OCI-LY7 (cell line): ENCODE measurements at regions not wholly inside any gene's neighbourhood (a gene's known extent, or its start where the extent isn't known, plus 50 kb on each side); places are given as distances from the start of the nearest gene placed in this dataset.

Experiments
- EZH2phosphoT487 ChIP-seq: fragments of 200-600 bp; sonication (generic); IDR thresholded peaks from 2 replicates; pipeline ENCODE4 v1.6.1; 2018; ENCODE audit warnings: low read depth, borderline replicate concordance, mild to moderate bottlenecking, mixed run types, antibody characterized with exemption, low read length, moderate library complexity, mixed read lengths
- TF ChIP-seq, protein P1 (sequence below): fragments of 200-600 bp; sonication (generic); conservative IDR thresholded peaks from 2 replicates; pipeline ENCODE4 v1.5.1; 2014; ENCODE audit warnings: mild to moderate bottlenecking, antibody characterized with exemption, low read length, moderate library complexity, mixed read lengths

DNA sequence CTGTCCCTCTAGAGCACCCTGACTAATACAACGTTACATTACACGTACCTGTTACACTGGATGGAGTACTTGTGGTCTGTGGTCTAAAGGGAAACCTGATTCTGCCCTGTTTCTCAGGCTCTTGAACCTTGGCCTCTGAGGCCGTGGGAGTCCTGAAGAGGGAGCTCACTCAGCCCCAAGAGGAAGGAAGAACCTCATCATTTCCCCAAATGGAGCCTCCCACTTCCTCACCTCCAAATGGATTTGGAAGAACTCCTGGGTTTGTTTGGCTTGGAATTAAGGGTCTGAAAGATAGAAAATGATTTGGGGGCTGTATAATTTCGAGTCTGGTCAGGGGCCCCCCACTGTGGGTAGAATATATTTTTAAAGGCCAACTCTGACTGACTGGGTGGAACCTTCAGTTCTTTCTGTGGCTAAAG is 200.2 kb downstream of the SEMA6A start:
- TF ChIP-seq, protein P1, sequence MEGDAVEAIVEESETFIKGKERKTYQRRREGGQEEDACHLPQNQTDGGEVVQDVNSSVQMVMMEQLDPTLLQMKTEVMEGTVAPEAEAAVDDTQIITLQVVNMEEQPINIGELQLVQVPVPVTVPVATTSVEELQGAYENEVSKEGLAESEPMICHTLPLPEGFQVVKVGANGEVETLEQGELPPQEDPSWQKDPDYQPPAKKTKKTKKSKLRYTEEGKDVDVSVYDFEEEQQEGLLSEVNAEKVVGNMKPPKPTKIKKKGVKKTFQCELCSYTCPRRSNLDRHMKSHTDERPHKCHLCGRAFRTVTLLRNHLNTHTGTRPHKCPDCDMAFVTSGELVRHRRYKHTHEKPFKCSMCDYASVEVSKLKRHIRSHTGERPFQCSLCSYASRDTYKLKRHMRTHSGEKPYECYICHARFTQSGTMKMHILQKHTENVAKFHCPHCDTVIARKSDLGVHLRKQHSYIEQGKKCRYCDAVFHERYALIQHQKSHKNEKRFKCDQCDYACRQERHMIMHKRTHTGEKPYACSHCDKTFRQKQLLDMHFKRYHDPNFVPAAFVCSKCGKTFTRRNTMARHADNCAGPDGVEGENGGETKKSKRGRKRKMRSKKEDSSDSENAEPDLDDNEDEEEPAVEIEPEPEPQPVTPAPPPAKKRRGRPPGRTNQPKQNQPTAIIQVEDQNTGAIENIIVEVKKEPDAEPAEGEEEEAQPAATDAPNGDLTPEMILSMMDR: no peak
- no peak for TF ChIP-seq EZH2phosphoT487
